LHCN-M2 (cell line): ENCODE measurements at regions not wholly inside any gene's neighbourhood (a gene's known extent, or its start where the extent isn't known, plus 50 kb on each side); places are given as distances from the start of the nearest gene placed in this dataset.
"Not testable (repeated sequence)": the region's sequence is repeated elsewhere in the genome, so short reads cannot be mapped to it uniquely, and the experiment has no call there.

ENCODE experiments used
- DNase-seq: peaks from one replicate; pipeline ENCODE4 v3.0.0-alpha.2; 2012; ENCODE audit warnings: low read depth

- DNase-seq, result no peak
Observed at GRCh38 chr12:4157122-4157521, 116.4 kb upstream of the CCND2 start.

DNA sequence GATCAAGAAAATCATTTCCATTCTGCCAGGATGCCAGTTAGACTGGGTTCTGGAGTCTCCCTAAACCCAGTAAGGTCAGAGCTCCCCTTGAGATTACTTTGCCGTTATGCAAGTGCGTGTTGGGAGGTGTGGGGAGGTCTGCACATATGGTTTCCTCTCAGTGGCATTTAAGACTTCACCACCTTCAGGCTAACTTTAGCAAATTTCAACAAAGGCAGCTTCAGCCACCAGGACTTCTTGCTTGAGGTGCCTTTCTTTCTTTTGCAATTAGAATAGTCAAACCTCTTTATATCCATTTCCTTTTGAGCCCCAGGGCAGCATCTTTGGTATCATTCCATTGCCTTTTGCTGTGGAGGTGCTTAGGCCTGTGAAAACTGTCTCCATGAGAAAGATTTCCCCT, 117.2 kb upstream of the CCND2 start:
- no peak for DNase-seq

DNA sequence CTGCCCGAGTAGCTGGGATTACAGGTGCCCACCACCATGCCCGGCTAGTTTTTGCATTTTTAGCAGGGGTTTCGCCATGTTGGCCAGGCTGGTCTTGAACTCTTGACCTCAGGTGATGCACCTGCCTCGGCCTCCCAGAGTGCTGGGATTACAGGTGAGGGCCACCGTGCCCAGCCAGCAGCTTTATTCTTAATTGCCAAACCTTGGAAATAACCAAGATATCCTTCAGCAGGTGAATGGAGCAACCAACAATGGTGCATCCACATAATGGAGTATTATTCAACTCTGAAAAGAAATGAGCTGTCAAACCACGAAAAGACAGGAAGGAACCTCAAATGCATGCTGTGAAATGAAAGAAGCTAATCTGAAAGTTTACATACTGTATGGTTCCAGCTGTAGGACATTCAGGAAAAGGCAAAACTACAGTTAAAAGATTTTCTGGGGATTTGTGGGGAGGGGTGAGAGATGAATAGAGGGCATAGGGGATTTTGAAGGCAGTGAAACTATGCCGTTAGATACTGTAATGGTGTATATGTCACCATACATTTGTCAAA, 118.8 kb upstream of the CCND2 start:
- DNase-seq, result no peak

GRCh38 chr12:4153343-4153892, 120.1 kb upstream of the CCND2 start:
- no peak for DNase-seq

DNA sequence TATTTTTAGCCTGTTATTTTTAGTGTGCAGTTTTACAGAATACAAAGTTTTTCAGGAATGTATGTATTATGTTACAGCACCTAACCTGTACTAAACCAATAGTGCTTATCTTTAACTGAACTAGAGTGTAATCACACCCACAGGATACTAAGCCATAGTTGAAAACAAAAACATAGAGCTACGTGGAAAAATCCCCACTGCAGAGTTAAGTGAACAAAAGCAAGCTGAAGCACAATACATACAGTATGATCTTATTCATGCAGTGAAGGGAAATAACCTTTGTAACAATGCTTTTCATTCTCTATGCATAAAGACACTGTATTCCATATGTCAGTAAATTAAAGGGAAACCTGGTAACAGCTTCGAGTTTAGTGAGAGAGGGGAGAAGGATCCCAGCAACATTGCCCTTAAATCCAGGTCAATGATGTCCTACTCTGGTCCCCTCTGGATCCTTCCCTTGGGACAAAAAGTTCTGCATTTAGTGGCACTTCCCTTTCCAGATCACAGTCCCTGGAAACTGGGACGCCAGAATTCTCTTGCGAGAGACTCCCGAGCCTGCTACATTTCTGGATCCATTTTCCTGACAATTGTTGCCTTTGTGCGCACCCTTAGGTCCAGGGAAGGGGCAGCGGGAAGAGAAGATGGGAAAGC, 121.3 kb upstream of the CCND2 start:
- no peak for DNase-seq

- no peak for DNase-seq
Observed at GRCh38 chr12:4151362-4152121, 122.0 kb upstream of the CCND2 start.

DNA sequence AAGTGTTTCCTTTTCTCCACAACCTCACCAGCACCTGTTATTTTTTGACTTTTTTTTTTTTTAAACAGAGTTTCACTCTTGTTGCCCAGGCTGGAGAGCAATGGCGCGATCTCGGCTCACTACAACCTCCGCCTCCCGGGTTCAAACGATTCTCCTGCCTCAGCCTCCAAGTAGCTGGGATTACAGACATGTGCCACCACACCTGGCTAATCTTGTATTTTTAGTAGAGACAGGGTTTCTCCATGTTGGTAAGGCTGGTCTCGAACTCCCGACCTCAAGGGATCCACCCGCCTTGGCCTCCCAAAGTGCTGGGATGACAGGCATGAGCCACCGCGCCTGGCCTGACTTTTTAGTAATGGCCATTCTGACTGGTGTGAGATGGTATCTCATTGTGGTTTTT, 123.2 kb upstream of the CCND2 start:
- not testable (repeated sequence) for DNase-seq

DNA sequence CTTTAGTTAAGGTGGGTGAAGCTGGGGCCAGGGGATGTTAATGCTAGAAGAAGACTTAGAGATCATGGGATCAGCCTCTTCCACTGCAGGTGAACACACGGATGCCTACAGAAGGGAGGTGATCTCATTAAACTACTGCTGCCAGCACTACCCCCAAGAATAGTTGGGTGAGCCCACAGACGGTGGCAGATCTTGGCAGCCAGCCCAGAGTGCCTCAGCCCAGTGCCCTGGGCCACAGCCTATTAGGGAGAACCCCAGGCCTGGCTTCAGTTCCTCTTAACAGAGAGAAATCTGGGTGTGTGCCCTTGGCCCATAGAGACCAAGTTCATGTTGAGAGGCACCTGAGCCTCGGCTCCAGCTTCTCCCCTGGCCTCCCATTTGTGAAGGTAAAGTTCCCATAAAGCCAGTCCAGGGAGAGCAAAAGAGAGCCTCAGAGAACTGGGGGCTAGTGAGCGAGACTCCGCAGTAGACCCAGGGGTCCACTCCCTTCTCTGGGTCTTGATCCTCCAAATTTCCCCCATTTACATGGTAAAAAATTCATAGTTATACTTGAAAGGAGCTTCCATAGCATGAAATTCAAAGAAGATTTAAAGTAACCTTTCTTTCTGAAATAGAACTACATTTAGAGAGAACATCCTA, 125.0 kb upstream of the CCND2 start:
- no peak for DNase-seq

DNA sequence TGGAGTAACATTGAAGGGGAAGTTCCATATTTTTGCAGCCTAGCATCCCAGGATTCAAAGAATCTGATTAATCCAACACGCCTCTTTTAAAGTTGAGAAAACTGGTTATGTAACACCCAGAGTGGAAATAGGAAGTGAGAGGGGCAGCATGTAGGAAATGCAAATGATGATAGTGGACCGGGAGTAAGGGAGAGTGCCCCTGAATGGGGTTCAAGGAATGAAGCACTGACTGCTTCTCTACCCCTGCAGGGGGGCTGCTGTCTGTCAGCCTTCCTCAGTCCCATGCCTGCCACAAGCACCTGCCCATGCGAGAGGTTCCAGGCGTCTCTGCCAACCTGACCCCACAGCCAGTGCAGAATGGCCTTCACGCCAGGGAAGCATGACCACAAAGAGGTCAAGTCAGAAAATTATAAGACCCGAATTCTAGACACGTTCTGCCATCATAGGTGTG, 126.5 kb upstream of the CCND2 start:
- no peak for DNase-seq

DNA sequence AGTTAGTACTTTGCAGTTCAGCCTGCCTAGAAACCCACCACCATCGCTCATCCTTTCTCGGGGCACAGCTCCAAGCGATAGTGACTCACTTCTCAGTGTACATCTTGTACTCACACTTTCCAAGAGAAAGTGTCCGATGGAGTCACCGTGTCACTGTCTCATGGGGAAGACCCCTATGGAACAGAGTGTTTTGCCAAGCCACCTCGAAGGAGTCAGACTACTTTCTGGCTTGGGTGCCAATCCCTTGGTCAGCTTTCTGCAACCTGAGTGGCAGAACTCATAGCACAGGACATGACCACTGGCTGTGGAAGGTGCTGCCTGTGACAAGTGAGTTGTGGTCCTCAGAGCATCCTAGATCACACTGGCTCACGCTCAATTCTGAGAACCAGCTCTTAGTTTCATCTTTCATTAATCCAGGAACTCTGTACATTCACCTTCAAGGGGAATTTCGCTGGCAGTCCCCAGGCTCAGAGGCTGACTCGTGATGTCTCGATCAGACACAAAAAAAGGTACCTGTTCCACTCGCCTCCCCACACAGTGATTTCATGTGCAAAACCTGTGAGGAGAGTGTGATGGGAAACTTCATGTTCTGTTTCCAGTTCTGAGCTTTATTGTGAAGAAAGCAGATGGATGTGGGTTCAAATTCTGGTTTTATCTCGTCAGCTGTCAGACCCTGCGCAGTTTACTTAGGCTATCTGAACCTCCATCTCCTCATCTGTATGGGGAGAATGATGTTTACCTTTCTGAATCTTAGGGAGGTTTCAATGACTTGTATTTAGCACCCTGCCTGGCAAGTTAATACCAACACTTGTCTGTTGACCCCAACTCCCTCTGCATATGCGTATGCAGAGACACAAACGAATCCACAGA, 127.3 kb upstream of the CCND2 start:
- DNase-seq, result no peak

- no peak for DNase-seq
Observed at GRCh38 chr12:4144676-4145075, 128.9 kb upstream of the CCND2 start.

DNA sequence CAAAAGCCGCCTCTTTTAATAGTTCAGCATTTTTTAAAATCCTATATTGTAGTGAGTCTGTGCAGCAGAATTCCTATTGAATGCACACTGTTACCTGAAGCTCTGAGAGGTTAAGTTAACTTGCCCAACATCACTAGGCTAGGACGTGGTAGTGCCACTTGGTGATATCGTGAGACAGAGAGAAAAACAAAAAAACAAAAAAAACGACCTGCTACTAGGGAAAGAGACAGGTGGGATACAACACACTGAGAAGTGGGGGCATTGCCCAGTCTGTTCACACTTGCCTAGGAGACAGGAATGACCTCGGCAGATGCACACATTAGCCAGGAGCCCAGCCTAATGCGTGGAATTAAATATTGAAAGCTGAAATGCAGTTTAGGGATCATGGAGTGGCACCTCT, 129.7 kb upstream of the CCND2 start:
- no peak for DNase-seq

DNA sequence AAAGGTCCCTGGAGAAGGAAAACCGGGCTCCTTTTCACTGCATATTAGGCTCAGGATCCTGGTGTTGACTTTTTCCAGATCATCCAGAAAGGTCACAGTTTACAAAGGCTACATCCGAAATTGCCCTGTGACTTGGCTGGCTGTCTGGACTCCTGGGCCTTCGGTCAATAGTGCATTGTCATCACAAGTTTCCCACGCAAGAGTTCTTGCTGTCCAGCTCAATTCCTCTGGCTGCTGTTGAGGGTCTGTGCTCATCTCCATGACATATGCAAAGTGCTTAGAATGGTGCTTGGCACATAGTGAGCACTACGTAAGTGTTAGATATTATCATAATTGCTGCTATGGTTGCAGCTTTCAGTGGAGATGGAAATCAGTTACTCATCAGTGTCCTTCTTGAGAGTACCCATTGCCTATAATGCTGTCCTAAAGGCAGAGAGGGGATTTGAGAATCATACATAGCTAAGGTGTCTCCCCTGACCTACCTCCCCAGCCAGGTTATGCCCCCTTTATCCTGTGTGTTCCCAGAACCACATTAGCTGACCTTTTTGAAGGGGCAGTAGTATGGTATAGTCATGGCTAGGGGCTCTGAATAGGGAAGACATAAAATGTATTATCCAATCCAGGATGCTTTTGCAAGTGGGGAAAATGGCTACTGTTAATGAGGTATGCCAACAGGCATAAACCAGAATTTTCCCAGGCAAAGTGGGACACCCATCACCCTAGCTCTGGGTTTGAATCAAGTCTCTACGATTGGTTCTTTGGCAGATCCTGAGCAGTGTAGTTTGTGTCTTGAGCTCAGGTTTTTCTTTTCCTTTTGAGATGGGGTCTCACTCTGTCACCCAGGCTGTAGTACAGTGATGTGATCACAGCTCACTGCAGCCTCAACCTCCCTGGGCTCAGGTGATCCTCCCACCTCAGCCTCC, 132.0 kb upstream of the CCND2 start:
- no peak for DNase-seq

DNA sequence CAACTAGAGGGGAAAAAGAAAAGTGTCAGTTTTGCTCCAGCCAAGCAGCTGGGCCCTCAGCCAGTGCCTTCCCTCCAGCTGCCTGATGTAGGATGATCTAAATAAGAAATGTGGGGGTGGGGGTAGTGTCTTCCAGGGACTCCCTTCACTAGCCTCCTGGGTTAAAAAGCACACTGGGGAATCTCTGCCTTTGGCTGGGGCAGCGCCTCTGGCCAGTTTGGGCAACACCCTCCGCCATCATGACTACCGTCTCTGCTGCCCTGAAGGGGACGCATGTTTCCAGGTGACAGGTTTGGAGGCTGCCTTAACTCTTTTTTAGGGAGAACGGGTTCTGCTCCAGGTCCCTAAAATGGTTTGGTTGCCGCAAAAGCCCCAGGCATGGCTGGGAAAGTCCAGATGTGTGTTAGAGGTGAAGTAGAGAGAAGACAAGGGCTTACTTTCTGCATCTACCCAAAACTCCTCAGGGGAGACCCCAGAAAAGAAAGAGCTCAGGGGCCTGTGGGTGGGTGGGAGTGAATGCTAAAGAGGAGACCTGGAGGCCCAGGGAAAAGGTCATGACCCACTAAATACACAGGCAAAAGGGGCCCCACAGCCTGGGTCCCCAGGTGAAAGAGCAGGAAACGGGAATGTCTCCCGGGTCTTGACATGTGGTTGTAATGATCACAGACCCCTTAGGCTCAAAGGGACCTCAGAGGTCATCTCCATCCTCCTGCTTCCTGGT, 132.8 kb upstream of the CCND2 start:
- DNase-seq, result no peak

DNA sequence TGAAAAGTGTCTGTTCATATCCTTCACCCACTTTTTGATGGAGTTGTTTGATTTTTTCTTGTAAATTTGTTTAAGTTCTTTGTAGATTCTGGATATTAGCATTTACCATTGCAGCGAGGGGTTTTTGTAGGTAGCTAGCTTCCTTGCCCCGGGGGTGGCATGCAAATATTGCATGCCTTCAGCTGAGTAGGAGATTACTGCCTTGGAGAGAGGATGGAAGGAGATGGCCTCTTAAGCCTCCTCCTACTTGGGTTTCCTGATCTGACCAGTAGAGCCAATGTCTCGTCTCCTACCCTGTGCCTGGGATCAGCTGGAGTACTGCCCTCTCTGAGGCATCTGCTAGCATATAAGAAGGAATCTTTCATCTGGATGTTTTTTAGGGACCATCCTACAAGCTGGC, 134.4 kb upstream of the CCND2 start:
- DNase-seq, result no peak

DNA sequence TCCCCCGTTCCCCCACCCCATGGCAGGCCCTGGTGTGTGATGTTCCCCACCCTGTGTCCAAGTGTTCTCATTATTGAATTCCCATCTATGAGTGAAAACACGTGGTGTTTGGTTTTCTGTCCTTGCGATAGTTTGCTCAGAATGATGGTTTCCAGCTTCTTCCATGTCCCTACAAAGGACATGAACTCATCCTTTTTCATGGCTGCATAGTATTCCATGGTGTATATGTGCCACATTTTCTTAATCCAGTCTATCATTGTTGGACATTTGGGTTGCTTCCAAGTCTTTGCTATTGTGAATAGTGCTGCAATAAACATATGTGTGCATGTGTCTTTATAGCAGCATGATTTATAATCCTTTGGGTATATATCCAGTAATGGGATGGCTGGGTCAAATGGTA, 135.0 kb upstream of the CCND2 start:
- DNase-seq, result not testable (repeated sequence)

DNA sequence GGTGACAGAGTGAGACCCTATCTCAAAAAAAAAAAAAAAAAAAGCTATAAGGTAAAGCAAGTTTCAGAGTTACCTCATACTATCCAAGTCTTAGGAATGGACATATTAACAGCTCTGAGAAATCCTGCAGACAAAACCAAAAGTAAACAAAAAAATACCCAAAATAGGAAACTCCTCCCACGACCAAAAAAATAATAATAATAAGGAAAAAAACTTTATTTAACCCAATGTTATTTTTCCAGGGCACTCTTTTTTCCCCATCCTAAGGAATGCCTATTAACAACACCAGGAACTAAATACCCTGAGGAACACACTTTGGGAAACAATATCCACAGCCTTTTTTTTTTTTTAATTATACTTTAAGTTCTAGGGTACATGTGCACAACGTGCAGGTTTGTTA, 135.5 kb upstream of the CCND2 start:
- DNase-seq, result no peak

DNA sequence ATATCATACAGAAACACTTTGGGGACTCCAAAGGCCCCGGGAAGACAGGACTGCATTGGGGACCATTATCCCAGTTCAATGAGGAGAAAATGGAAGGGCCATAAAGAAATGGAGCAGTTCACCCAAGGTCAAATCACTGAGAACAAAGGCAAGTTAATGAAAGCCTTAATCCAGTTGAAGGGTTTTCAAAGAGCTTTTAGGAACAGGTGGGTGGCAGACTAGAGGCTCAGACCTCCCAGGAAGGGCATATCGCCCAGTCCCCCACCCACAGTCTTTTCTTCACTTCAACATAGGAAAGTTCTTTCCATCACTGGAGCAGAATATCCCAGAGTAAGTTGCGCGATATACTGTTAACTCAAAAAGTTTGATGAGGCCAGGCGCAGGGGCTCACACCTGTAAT, 136.1 kb upstream of the CCND2 start:
- no peak for DNase-seq

- no peak for DNase-seq
Observed at GRCh38 chr12:4137015-4137414, 136.5 kb upstream of the CCND2 start.
